ENCODE measurements at regions not wholly inside any gene's neighbourhood (a gene's known extent, or its start where the extent isn't known, plus 50 kb on each side); places are given as distances from the start of the nearest gene placed in this dataset.
"Not testable (repeated sequence)": the region's sequence is repeated elsewhere in the genome, so short reads cannot be mapped to it uniquely, and the experiment has no call there.

DNA sequence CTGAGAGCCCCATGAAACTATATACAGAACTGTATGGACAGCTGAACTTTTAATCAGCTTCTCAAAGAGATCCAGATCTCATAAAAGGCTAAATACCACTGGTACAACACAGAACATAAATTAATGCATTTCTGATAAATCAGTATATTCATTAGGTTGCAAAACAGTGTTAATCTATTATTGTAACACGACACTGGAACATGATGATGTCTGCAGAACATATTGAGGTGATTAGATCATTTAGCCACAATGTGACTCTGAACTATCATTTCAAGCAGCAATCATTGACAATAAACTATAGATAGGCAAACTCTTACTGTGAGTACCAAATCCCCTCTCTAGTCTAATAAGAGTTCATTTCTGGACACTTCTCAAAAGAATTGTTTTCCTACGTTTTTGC is 50.3 kb downstream of the GASK1B start:
- no peak for DNase-seq (ENCODE audit: low read depth)

DNA sequence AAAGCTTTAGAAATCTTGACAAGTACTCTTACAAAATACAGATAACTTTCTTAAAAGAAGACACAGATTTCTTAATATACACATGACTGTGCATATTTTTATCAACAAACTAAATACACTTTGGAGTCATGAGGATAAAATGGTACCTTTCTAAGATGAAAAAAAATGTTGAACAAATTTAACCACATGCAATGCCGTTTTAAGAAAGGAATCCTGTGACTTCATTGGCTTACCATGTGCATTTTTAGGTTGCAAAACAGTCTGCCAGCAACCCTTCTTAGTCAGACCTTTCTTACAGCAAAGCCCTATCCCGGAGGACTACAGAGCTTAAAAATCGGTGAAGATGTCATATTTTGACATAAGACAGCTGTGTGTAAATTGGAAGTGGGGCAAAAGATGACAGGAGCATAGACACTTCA is 51.7 kb downstream of the GASK1B start:
- peak; percentile 67 for DNase-seq (ENCODE audit: low read depth)

DNA sequence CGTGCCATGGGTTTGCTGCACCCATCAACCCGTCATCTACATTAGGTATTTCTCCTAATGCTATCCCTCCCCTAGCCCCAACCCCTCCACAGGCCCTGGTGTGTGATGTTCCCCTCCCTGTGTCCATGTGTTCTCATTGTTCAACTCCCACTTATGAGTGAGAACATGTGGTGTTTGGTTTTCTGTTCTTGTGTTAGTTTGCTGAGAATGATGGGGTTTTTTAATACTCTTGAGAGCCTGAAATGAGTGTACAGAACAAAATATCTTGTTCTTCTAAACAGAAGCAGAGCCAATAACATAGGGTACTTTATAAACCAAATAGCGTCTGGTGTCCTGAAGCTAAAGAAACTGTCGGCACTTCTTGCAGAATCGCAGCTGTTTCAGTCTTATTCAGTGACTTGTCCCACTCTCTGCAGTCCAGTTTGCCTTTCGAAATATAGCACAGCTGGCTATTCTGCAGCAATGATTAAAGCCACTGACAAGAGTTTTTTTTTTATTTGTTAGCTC is 52.1 kb downstream of the GASK1B start:
- not testable (repeated sequence) for DNase-seq (ENCODE audit: low read depth)

DNA sequence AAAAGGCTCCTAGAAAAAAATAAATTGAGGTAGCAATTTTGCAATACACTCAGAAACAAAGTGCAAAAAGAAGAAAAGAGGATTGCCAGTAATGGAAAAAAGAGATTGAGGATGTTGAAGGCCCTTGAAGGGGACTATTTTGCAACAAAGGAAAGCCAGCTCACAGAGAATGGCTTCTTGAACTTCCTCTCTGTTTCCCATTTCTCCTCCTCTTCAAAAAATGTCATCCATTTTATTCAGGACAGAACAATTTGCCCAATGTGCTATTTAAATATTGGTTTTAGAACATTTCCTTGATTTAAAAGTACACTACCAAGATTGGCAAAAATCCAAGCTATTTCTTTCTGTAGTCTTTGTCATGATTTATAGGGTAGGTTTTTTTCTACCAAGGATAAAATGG is 60.2 kb downstream of the GASK1B start:
- no peak for DNase-seq (ENCODE audit: low read depth)

DNA sequence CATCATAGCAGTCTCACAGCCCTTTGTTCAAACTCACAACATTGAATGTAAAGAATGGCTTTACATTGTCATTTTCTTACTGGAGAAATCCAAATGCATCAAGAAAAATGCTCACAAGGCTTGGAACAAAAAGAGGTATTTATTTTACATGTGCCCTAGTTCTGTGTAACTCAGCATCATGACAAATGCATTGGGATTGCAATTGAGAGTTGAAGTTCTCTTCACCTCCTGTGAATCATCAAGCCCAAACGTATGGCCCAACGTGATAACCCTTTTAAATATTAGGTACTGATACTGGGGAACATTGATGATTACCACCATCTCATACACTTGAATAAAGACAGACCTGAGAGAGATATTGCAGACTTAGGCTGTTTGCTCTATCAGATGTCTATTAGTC is 61.6 kb downstream of the GASK1B start:
- no peak for DNase-seq (ENCODE audit: low read depth)

DNA sequence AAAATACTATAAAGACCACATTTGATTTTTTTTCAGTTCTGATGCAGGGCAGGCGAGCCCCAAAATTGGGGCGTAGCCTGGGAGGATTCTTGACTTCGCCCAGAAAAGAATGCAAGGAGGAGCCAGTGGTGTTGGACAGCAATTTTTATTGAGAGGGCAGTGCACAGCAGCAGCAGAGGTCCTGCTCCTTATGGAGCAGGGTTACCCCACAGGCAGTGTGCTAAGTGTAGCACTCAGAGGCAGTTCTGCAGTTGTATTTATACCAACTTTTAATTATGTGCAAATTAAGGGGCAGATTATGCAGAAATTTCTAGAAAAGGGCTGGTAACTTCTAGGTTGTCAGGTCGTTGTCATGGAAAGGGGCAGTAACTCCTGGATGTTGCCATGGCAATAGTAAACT is 69.9 kb downstream of the GASK1B start:
- DNase-seq (ENCODE audit: low read depth): no peak

DNA sequence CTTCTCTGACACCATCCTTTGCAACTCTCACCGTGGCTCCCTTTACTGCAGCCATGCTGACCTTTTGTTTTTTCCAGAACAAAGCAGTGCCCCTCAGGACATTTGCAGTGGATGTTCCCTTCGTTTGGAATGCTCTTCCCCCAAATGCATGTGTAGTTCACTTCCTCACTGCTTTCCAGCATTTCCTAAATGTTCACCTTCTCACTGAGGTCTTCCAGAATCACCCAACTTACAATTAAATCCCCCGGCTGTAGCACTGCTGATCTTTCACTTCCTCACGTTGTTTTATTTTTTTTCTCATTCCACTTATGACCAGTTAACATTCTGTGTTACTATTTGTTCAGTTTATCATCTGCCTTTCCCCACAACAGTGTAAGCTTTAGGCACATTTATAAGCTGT is 73.1 kb downstream of the GASK1B start:
- no peak for DNase-seq (ENCODE audit: low read depth)

DNA sequence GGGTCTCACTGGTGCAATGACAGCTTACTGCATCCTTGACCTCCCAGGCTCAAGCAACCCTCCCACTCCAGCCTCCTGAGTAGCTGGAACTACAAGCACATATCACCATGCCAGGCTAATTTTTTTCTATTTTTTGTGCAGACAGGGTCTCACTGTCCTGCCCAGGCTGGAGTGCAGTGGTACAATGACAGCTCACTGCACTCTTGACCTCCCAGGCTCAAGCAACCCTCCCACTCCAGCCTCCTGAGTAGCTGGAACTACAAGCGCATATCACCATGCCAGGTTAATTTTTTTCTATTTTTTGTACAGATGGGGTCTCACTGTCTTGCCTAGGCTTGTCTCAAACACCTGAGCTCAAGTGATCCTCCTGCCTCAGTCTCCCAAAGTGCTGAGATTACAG is 74.0 kb downstream of the GASK1B start:
- no peak for DNase-seq (ENCODE audit: low read depth)

DNA sequence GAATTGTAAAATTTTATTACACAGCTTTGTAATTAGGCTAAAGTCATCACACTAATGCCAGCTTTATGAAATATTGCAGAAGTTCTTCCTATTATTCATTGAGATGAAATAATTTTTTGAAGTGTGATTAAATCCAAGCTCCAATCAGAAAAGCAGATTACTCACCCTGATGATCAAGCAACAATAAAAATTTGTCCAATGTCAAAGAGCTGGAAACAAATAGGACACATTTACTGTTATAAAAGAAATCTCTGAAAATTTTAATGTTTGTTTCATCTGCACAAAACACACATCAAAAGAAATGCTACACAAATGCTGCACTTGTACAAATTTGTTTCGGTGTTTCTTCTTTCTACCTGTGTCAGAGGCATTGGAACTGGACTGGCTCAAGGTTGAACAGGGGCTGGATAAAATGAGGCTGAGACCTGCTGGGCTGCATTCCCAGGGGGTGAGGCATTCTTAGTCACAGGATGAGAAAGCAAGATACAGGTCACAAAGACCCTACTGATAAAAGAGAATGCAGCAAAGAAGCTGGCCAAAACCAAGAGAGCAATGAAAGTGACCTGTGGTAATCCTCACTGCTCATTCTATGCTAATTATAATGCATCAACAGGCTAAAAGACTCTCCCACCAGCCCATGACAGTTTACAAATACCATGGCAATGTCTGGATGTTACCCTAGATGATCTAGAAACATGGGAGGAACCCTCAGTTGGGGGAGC is 78.3 kb downstream of the GASK1B start:
- DNase-seq (ENCODE audit: low read depth): peak; percentile 33

DNA sequence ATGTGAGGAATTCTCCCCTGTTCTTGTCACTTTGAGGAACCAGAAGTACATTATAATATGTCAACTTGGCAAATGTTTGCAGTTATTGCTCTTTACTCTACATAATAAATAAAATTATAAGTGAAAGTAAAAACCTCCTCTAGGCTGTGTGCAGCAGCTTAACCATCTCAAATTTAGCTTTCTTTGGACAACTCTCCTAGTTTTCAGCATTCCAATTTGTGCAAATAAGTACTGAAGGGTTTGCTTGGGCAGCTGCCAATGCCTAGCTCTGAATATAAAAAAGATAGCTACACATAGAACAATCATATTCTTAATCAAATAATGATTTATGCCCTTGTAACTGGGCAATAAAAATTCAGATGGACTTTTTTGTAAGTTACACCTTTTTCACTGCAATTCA is 82.5 kb downstream of the GASK1B start:
- DNase-seq (ENCODE audit: low read depth): no peak

DNA sequence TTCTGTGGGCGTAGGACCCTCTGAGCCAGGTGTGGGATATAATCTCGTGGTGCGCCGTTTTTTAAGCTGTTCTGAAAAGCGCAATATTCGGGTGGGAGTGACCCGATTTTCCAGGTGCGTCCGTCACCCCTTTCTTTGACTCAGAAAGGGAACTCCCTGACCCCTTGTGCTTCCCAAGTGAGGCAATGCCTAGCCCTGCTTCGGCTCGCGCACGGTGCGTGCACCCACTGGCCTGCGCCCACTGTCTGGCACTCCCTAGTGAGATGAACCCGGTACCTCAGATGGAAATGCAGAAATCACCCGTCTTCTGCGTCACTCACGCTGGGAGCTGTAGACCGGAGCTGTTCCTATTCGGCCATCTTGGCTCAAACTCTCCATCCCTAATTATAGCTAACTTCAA is 82.9 kb downstream of the GASK1B start:
- DNase-seq (ENCODE audit: low read depth): not testable (repeated sequence)

DNA sequence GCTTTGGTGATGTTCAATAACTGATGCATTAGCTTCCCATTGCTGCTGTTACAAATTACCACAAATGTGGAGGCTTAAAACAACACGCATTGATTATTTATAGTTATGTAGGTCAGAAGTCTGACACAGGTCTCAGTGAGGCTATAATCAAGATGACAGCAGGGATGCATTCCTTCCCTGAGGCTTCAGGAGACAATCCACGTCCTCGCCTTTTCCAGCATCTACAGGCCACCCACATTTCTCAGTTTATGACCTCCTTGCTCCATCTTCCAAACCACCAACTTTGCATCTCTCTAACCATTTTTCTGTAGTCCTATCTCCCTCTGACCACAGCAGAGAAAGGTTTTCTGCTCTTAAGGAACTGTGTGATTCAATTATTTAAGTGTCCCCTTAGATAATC is 92.5 kb downstream of the GASK1B start:
- no peak for DNase-seq (ENCODE audit: low read depth)

DNA sequence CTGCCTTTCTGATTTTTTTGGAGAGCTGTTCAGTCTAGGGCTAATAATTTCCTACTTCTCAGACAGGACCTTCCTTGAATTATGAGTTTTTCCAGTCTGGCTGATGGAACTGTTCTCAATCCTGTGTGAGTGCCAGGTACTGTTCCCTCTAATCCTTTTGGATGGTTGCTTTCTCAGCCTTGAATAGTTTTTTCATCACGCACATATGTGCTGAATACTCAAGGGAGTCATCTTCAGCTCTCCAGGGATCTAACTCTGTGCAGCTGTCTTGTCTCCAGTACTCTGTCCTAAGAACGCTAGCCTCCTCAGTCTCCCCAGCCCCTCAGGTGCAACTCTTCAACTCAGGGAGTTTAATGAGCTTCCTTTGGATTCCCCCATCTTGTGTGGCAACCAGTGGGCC is 93.2 kb downstream of the GASK1B start:
- DNase-seq (ENCODE audit: low read depth): no peak

DNA sequence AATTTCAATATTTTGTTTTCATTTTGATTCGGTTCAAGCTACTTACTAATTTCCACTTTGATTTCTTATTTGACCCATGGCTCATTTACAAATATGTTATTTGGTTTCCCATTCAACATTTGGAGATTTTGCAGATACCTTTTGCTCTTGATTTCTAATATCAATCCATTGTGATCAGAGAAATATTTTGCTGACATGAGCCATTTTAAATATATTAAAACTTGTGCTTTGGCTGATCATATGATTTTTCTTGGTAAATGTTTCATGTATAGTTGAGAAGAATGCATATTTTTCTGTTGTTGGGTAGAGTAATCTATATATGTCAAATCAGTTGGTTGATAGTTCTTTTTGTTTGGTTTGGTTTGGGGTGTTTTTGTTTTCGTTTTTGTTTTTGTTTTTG is 95.0 kb downstream of the GASK1B start:
- no peak for DNase-seq (ENCODE audit: low read depth)

DNA sequence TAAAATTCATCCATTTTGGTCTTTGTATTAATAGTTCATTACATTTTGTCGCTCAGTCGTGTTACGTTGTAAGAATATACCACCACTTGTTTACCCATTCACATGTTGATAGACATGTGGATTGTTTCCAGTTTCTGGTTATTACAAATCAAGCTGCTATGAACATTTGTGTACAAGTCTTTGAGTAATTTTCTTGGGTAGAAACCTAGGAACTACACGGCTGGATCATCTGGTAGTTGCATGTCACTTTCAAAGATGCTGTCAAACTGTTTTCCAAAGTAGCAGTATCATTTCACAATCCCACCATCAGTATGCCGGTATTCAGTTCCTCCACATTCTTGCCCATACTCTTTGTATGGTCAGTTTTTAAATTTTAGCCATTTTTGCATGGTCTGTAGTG is 98.0 kb downstream of the GASK1B start:
- DNase-seq (ENCODE audit: low read depth): no peak

DNA sequence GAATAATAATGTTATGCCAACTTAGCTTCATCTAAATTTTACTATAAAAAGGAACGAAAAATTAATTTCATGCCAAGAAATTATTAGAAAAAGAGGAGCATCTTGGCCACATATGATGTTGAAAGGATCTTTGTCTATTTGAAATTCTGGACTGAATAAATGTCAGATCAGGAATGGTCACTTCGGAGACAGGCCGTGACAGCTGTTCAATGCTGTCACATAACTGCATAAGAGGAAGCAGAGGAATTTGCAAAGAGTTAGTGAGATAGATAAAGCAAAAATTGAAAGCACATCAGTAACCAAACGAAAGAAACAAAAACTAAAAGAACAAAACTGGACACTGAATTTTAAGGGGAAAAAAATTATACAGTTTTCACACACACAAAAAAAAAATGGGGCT is 100.9 kb downstream of the GASK1B start:
- DNase-seq (ENCODE audit: low read depth): no peak

DNA sequence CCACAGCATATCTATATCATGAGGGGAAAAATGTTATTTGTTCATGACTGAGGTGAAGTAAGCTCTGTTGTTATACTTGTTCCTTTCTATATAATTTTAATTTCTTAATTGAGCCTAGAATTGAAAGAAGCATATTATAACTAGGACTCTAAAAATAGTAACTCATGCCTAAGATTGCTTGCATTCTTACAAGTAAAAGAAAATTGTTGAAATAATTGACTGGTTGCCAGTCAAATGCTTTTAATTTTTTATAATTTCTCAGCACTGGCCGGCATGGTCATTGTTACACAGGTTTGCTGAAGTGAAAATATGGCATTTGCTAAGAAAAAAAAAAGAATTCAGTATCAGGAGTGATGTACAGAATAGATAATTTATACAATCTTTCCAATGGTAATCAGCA is 104.8 kb downstream of the GASK1B start:
- DNase-seq (ENCODE audit: low read depth): no peak

DNA sequence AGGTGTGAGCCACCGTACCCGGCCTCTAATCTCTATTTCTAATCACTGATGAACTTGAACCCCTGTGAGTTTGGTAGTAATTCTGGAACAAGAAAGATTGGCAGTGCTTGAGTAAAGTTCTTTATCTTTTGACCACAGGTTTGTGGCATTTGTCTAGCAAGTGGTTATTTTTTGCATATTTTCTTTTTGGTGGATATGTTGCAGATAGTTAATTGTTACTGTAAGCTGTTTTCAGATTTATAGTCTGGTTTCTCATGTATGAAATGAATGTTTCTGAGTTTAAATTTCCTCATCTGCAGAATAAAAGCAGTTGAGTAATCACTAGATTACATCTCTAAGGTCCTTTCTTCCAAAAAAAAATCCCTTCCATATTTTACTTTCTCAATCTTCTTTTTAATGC is 105.2 kb downstream of the GASK1B start:
- DNase-seq (ENCODE audit: low read depth): no peak

DNA sequence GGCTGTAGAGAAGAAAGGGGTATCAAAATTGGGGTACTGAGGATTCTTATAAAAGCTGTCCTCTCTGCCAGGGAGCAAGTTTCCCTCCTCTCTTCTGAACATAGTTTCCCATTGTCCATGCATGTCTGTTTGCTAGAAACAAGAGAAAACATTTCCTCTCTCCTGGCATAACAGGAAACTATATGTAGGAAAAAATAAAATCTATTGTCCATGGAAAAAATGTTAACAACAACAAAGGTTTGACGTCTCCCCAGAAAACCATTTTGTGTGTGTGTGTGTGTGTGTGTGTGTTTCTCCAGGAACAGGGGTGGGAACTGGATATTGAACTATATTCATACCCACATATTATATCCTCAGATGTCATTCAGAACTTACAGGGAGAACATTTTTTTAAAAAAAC is 107.2 kb downstream of the GASK1B start:
- DNase-seq (ENCODE audit: low read depth): no peak

DNA sequence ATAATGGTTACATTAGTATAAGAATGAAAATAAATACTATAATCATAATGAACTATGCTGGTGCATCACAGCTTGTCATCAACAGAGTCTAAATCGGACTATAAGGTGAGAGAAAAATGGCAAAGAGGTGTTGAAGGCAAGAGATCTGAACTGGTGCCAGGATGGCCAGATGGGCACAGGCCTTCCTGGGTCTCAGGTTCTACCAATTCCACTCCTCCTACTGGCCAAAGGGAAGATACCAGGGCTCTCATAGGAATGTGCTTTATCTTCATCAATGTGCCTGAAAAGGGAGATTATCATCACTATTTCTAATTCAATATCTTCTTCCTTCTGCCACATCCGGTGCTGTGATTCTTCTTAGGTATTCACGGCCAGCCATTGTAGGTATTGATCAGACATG is 107.6 kb downstream of the GASK1B start:
- no peak for DNase-seq (ENCODE audit: low read depth)

DNA sequence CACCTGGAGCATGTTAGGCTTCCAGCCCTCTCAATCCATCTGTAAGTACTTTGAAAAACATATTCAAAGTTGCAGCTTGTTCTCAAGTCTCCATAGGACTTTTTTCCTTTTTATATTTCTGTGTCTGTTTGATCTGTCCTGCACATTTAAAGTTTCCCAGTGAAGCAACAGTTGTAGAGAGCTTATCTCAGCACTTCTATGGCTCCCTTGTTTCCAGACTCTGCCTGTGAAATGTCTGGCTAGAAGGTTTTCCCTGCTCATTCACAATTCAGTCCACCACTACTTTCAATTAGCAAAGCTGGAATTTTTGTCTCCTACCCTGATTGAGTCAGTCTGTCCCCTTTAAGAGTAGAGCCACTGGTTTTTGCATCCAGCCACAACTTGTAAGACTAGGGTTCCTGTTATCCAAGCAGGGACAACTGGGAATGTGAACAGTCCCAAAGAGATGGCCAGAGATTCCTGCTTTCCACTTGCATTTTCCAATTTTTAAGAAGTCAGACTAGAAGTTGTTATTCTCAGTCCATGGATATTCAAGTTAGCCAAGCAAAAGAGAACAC is 116.1 kb downstream of the GASK1B start:
- no peak for DNase-seq (ENCODE audit: low read depth)

DNA sequence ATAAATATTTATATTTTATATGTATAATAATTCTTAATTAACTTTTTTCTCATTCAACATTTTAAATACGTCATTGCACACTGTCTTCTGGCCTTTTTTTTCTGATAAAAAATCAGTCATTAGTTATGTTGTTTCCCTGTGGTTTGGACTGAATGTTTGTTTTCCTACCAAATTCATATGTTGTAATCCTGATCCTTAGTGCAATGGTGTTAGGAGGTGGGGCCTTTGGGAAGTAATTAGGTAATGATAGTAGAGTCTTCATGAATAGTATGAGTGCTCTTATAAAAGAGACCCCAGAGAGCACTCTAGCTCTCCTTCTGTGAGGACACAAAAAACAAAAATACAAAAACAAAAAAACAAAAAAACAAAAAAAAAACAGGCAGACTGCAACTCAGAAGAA is 117.2 kb downstream of the GASK1B start:
- no peak for DNase-seq (ENCODE audit: low read depth)

DNA sequence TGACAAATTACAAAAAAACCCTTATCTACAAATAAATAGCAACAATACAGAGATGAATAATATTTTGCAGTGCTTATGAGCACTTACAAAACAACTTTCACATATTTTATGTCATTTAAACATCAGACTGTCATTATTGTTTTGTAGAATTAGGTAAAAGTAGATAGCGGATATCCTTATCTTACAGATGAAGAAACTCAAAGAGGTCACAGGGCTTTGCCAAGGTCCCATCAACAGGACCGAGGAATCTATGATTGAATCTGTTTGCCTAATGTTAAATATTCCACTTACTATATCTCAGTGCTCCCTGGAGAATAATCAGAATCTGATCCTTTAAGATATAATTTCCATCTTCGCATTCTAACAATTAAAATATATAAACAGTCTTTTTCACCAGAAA is 119.0 kb downstream of the GASK1B start:
- no peak for DNase-seq (ENCODE audit: low read depth)

DNA sequence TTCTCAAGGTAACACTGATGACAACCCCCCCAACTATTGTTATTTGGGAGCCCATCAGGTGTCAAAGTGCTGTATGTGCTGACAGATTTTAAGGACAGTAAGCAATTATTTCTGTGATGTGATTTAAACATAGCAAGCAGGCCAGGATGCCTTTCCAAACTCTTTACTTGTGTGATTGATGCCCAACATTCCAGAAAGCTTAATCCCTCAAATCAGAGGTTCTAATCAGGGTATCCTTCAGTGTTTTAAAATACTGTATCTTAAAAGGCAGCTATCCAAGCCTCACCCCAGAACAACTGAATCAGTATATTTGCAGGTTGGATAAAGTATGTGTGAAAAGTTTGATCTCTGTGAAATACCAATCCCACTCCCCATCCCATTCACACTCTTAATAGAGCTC is 119.7 kb downstream of the GASK1B start:
- no peak for DNase-seq (ENCODE audit: low read depth)
